Choroid plexus epithelial cell (primary cell): ENCODE measurements at regions not wholly inside any gene's neighbourhood (a gene's known extent, or its start where the extent isn't known, plus 50 kb on each side); places are given as distances from the start of the nearest gene placed in this dataset.

Experiments used
- DNase-seq: peaks from one replicate; pipeline ENCODE4 v3.0.0-alpha.2; 2010; ENCODE audit warnings: low read depth
- H3K4me3 ChIP-seq: 2 replicates; pipeline ENCODE4 v1.5.1; 2011; ENCODE audit warnings: low read depth, mild to moderate bottlenecking, control low read depth, low read length, moderate library complexity
- CTCF ChIP-seq: conservative IDR thresholded peaks from 2 replicates; pipeline ENCODE4 v1.5.1; 2011; ENCODE audit warnings: low read depth, mild to moderate bottlenecking, control low read depth, inconsistent platforms, low read length, moderate library complexity

GRCh38 chr4:106850691-106851090 is 185.4 kb downstream of the DKK2 start:
- TF ChIP-seq CTCF = no peak
- no peak for DNase-seq

GRCh38 chr4:106835919-106836318 is 200.2 kb downstream of the DKK2 start:
- no peak for DNase-seq
- no peak overlapping the region for H3K4me3 ChIP-seq
- TF ChIP-seq CTCF = no peak

More at GRCh38 chr4:106850691-106851090, 185.4 kb downstream of the DKK2 start:
- H3K4me3 ChIP-seq = no peak overlapping the region

GRCh38 chr4:106830879-106831278 is 205.2 kb downstream of the DKK2 start:
- no peak for DNase-seq

GRCh38 chr4:106818764-106819163 is 217.3 kb downstream of the DKK2 start:
- TF ChIP-seq CTCF = peak; percentile 50
- no peak overlapping the region for H3K4me3 ChIP-seq
- DNase-seq = peak; percentile 23

More at GRCh38 chr4:106830879-106831278, 205.2 kb downstream of the DKK2 start:
- TF ChIP-seq CTCF = no peak
- no peak overlapping the region for H3K4me3 ChIP-seq

GRCh38 chr4:106816496-106816895 is 219.6 kb downstream of the DKK2 start:
- no peak for TF ChIP-seq CTCF
- peak; percentile 65 for DNase-seq
- no peak overlapping the region for H3K4me3 ChIP-seq

- no peak for DNase-seq
Observed at GRCh38 chr4:106810122-106810521, 226.0 kb downstream of the DKK2 start.

More at GRCh38 chr4:106810122-106810521, 226.0 kb downstream of the DKK2 start:
- no peak overlapping the region for H3K4me3 ChIP-seq
- no peak for TF ChIP-seq CTCF
